GM23338 (cell line): ENCODE measurements at regions not wholly inside any gene's neighbourhood (a gene's known extent, or its start where the extent isn't known, plus 50 kb on each side); places are given as distances from the start of the nearest gene placed in this dataset.

ENCODE experiments used
- ATAC-seq: fragments of 200-7000 bp; cut with Tn5 transposase; 3 replicates; pipeline ENCODE4 v1.9.1; 2020
- DNase-seq: peaks from one replicate; pipeline ENCODE4 v3.0.0-alpha.2; 2015; ENCODE audit warnings: low spot score
- H2AFZ ChIP-seq: fragments of 200-600 bp; sonication (generic); 2 replicates; pipeline ENCODE4 v1.8.0; 2016; ENCODE audit warnings: antibody characterized with exemption, mild to moderate bottlenecking, moderate library complexity
- H3F3A ChIP-seq: fragments of 200-600 bp; sonication (generic); replicated peaks from 2 replicates; pipeline ENCODE4 v1.8.0; 2017; ENCODE audit warnings: antibody characterized with exemption, mixed run types, low read depth
- H3K27ac ChIP-seq: fragments of 200-600 bp; sonication (generic); 2 replicates; pipeline ENCODE4 v1.6.1; 2016; ENCODE audit warnings: low read depth
- H3K27me3 ChIP-seq: fragments of 200-600 bp; sonication (generic); 2 replicates; pipeline ENCODE4 v1.8.0; 2016; ENCODE audit warnings: mild to moderate bottlenecking, mixed run types, moderate library complexity; ENCODE audit not compliant: insufficient read depth
- H3K36me3 ChIP-seq: fragments of 200-600 bp; sonication (generic); 2 replicates; pipeline ENCODE4 v1.8.0; 2016; ENCODE audit warnings: mild to moderate bottlenecking; ENCODE audit not compliant: insufficient read depth
- H3K4me1 ChIP-seq: fragments of 200-600 bp; sonication (generic); 2 replicates; pipeline ENCODE4 v1.8.0; 2016; ENCODE audit warnings: mild to moderate bottlenecking, moderate library complexity; ENCODE audit not compliant: insufficient read depth
- H3K4me2 ChIP-seq: fragments of 200-600 bp; sonication (generic); 2 replicates; pipeline ENCODE4 v1.7.1; 2017; ENCODE audit warnings: mixed run types
- H3K4me3 ChIP-seq: fragments of 200-600 bp; sonication (generic); 2 replicates; pipeline ENCODE4 v1.6.1; 2016; ENCODE audit warnings: mixed run types
- H3K79me2 ChIP-seq: fragments of 200-600 bp; sonication (generic); replicated peaks from 2 replicates; pipeline ENCODE4 v1.8.0; 2017; ENCODE audit warnings: mild to moderate bottlenecking; ENCODE audit not compliant: insufficient read depth
- H3K9me2 ChIP-seq: fragments of 200-600 bp; sonication (generic); 2 replicates; pipeline ENCODE4 v1.8.0; 2017; ENCODE audit not compliant: insufficient read depth
- H4K20me1 ChIP-seq: fragments of 200-600 bp; sonication (generic); replicated peaks from 2 replicates; pipeline ENCODE4 v1.8.0; 2017; ENCODE audit warnings: mild to moderate bottlenecking; ENCODE audit not compliant: insufficient read depth
- H3K27ac Mint-ChIP-seq: 2 replicates; pipeline ENCODE4 v1.8.0; 2020; ENCODE audit warnings: inconsistent platforms, mild to moderate bottlenecking, moderate library complexity, mixed read lengths
- H3K27me3 Mint-ChIP-seq: 3 replicates; pipeline ENCODE4 v1.8.0; 2022; ENCODE audit warnings: low read depth, mild to moderate bottlenecking, moderate library complexity, mixed read lengths, inconsistent platforms; ENCODE audit not compliant: insufficient read depth, poor library complexity
- H3K36me3 Mint-ChIP-seq: 3 replicates; pipeline ENCODE4 v1.8.0; 2021; ENCODE audit warnings: low read depth, mild to moderate bottlenecking, inconsistent platforms, moderate library complexity, mixed read lengths
- H3K4me1 Mint-ChIP-seq: 3 replicates; pipeline ENCODE4 v1.8.0; 2020; ENCODE audit warnings: mild to moderate bottlenecking, inconsistent platforms, mixed read lengths
- H3K4me3 Mint-ChIP-seq: 3 replicates; pipeline ENCODE4 v1.8.0; 2021; ENCODE audit warnings: moderate library complexity, mild to moderate bottlenecking, inconsistent platforms, mixed read lengths
- H3K9me3 Mint-ChIP-seq: 3 replicates; pipeline ENCODE4 v1.8.0; 2020; ENCODE audit warnings: moderate library complexity, mild to moderate bottlenecking, inconsistent platforms, mixed read lengths
- CREB1 ChIP-seq: fragments of 250-450 bp; sonication (Bioruptor Pico); IDR thresholded peaks from 2 replicates; pipeline ENCODE4 v1.5.0; 2020; ENCODE audit warnings: low read depth, mild to moderate bottlenecking, moderate library complexity
- CTCF ChIP-seq, 2 experiments: fragments of 200-600 bp in 1 of 2; sonication (generic) in 1 of 2; conservative IDR thresholded peaks; 2 replicates each; pipeline versions ENCODE4 v1.5.1 to v1.6.1; 2016 to 2017; ENCODE audit warnings: antibody characterized with exemption in 2 of 2, low read depth in 2 of 2, mild to moderate bottlenecking in 2 of 2, moderate library complexity in 1 of 2
- EZH2phosphoT487 ChIP-seq: fragments of 200-600 bp; sonication (generic); IDR thresholded peaks from one replicate; pipeline ENCODE4 v1.8.1; 2018; ENCODE audit warnings: antibody characterized with exemption; ENCODE audit not compliant: unreplicated experiment
- JUNB ChIP-seq: IDR thresholded peaks from one replicate; pipeline ENCODE4 v1.6.1; 2016; ENCODE audit warnings: antibody characterized with exemption; ENCODE audit not compliant: unreplicated experiment
- POLR2AphosphoS5 ChIP-seq: IDR thresholded peaks from 2 replicates; pipeline ENCODE4 v1.6.1; 2016; ENCODE audit warnings: antibody characterized with exemption, low read depth
- STAT1 ChIP-seq: IDR thresholded peaks from one replicate; pipeline ENCODE4 v1.6.1; 2016; ENCODE audit warnings: antibody characterized with exemption; ENCODE audit not compliant: unreplicated experiment
- ZNF114 ChIP-seq: fragments of 250-450 bp; sonication (Bioruptor Pico); IDR thresholded peaks from 2 replicates; pipeline ENCODE4 v1.5.0; 2020; ENCODE audit warnings: mild to moderate bottlenecking, moderate library complexity
- ZNF462 ChIP-seq: fragments of 250-450 bp; sonication (Bioruptor Pico); IDR thresholded peaks from 2 replicates; pipeline ENCODE4 v1.5.0; 2020; ENCODE audit warnings: mild to moderate bottlenecking, moderate library complexity

- TF ChIP-seq CTCF (conservative IDR thresholded peaks at IDR 0.05; ENCODE audit: low read depth in 2 of 2) (no peak), STAT1 (no peak), POLR2AphosphoS5 (no peak)
These were observed 200.0 kb downstream of the FOXG1 start (continued) for GRCh38 chr14:28966416-28967233.

GRCh38 chr14:28975084-28975483, 208.5 kb downstream of the FOXG1 start:
- Mint-ChIP-seq H3K4me3 (no peak overlapping the region), H3K36me3 (no peaks in the 10 kb centered on the region), H3K9me3 (no peaks in the 10 kb centered on the region), H3K27ac (no peak overlapping the region), H3K4me1 (peaks cover 18% of the 10 kb centered on the region), H3K27me3 (no peaks in the 10 kb centered on the region)
- Histone ChIP-seq H3K36me3 (no peaks in the 10 kb centered on the region), H2AFZ (no peak overlapping the region), H3K4me1 (peaks cover 4% of the 10 kb centered on the region; the same call in 1 of the 2 replicates), H3K27me3 (peaks cover 5% of the 10 kb centered on the region; the same call in 1 of the 2 replicates), H3K27ac (no peak overlapping the region), H3K4me3 (no peak overlapping the region), H3F3A (no peaks in the 10 kb centered on the region), H3K4me2 (no peak overlapping the region), H3K9me2 (no peaks in the 10 kb centered on the region; the same call in 1 of the 2 replicates), H3K79me2 (no peaks in the 10 kb centered on the region), H4K20me1 (no peaks in the 10 kb centered on the region)
- ATAC-seq (peak; percentile 95), DNase-seq (peak; percentile 67)
- TF ChIP-seq ZNF114 (CRISPR knock-in tag) (no peak), CREB1 (CRISPR knock-in tag) (no peak), JUNB (no peak)

GRCh38 chr14:28982228-28982627, 215.6 kb downstream of the FOXG1 start:
- no peak overlapping the region for H2AFZ ChIP-seq
- ATAC-seq: no peak
- Mint-ChIP-seq H3K4me3 (no peak overlapping the region), H3K4me1 (no peaks in the 10 kb centered on the region), H3K27ac (no peak overlapping the region), H3K27me3 (no peaks in the 10 kb centered on the region), H3K36me3 (no peaks in the 10 kb centered on the region), H3K9me3 (no peaks in the 10 kb centered on the region; the same call in 2 of the 3 replicates)
- H3K27ac ChIP-seq: no peak overlapping the region
- DNase-seq: no peak
- peaks cover 5% of the 10 kb centered on the region; the same call in 1 of the 2 replicates for H3K9me2 ChIP-seq
- H3K36me3 ChIP-seq: no peaks in the 10 kb centered on the region
- no peaks in the 10 kb centered on the region for H3K4me1 ChIP-seq
- no peak overlapping the region for H3K4me2 ChIP-seq
- H3K79me2 ChIP-seq: no peaks in the 10 kb centered on the region
- no peak overlapping the region for H3K4me3 ChIP-seq
- no peaks in the 10 kb centered on the region for H3K27me3 ChIP-seq
- H3F3A ChIP-seq: no peaks in the 10 kb centered on the region
- no peaks in the 10 kb centered on the region for H4K20me1 ChIP-seq
- TF ChIP-seq STAT1: no peak
- TF ChIP-seq CTCF (conservative IDR thresholded peaks at IDR 0.05; ENCODE audit: low read depth in 2 of 2): no peak
- no peak for TF ChIP-seq CREB1 (CRISPR knock-in tag)
- no peak for TF ChIP-seq ZNF462 (CRISPR knock-in tag)
- TF ChIP-seq ZNF114 (CRISPR knock-in tag): no peak
- TF ChIP-seq EZH2phosphoT487: no peak
- TF ChIP-seq POLR2AphosphoS5: no peak
